Heart left ventricle (tissue), 16 donors: ENCODE measurements at regions not wholly inside any gene's neighbourhood (a gene's known extent, or its start where the extent isn't known, plus 50 kb on each side); places are given as distances from the start of the nearest gene placed in this dataset.

Experiments used
- ATAC-seq, 4 donors: fragments of 200-7000 bp; cut with Tn5 transposase; one replicate each; pipeline ENCODE4 v1.9.1; 2020 to 2022; ENCODE audit warnings: moderate library complexity in 4 of 4, mild to moderate bottlenecking in 3 of 4, moderate number of reproducible peaks in 1 of 4
- DNase-seq, 5 donors: peaks; one replicate each; pipeline ENCODE4 v3.0.0-alpha.2; 2020
- H3K27ac ChIP-seq, 12 donors: fragments of 200-600 bp; sonication (generic) in 4 of 12; one replicate each; pipeline versions ENCODE4 v1.5.0 to v1.8.0; 2016 to 2022; ENCODE audit warnings: mild to moderate bottlenecking in 2 of 12
- H3K27me3 ChIP-seq, 9 donors: fragments of 200-600 bp; sonication (generic) in 2 of 9; one replicate each; pipeline versions ENCODE4 v1.5.1 to v1.8.0; 2016 to 2022; ENCODE audit warnings: mild to moderate bottlenecking in 3 of 9
- H3K36me3 ChIP-seq, 9 donors: fragments of 200-600 bp; sonication (generic) in 2 of 9; one replicate each; pipeline versions ENCODE4 v1.5.0 to v1.8.0; 2018 to 2022; ENCODE audit warnings: mild to moderate bottlenecking in 2 of 9
- H3K4me1 ChIP-seq, 12 donors: fragments of 200-600 bp; sonication (generic) in 4 of 12; one replicate each; pipeline versions ENCODE4 v1.5.0 to v1.8.0; 2016 to 2022; ENCODE audit warnings: mild to moderate bottlenecking in 3 of 12
- H3K4me3 ChIP-seq, 12 donors: fragments of 200-600 bp; sonication (generic) in 4 of 12; one replicate each; pipeline versions ENCODE4 v1.5.0 to v1.8.0; 2017 to 2022; ENCODE audit warnings: mild to moderate bottlenecking in 9 of 12, moderate library complexity in 4 of 12
- H3K9me3 ChIP-seq, 12 donors: fragments of 200-600 bp; sonication (generic) in 4 of 12; one replicate each; pipeline versions ENCODE4 v1.5.0 to v1.8.0; 2016 to 2022; ENCODE audit warnings: mild to moderate bottlenecking in 1 of 12
- POLR2A ChIP-seq, 2 donors: fragments of 450-650 bp; IDR thresholded peaks; one replicate each; pipeline ENCODE4 v1.6.1; 2017; ENCODE audit warnings: antibody characterized with exemption in 2 of 2, mild to moderate bottlenecking in 2 of 2, moderate library complexity in 2 of 2
- WGBS, 4 donors: extraction: QIAGEN DNeasy Blood & Tissue Kit in 2 of 4; methylation state at CpG; one replicate each; pipeline versions ENCODE4 v1.1.5 to v1.1.7; 2013 to 2018; 5-methylcytosine and 5-hydroxymethylcytosine counted together
- intact Hi-C, 10 donors: fragments of 100-400 bp; cut with DNase I; formaldehyde crosslinking; loops; one replicate each; pipeline versions ENCODE4 v1.11.1 to v1.14.2; 2022
- TF ChIP-seq, protein P1 (sequence below), 12 donors: fragments of 200-600 bp; sonication (generic) in 4 of 12; IDR thresholded peaks; one replicate each; pipeline versions ENCODE4 v1.5.0 to v1.8.0; 2018 to 2022; ENCODE audit warnings: antibody characterized with exemption in 12 of 12, mild to moderate bottlenecking in 5 of 12
- donor health status: ischemic (EF 13 %, LVEDD 7.1; RV severe dilation, severe dysfunction).
- donor health status: healthy with polysubstance abuse.
- donor health status: DM: no; HTN: yes; CAD: no.
- donor health status: DM: no; HTN: no; CAD: no.
- donor health status: ischemic (EF 25% LVEDD 6.9; RV normal size, moderate dysfunction).
- donor health status: ischemic (EF 25% LVEDD 5.7; RV mildly dilated, moderate dysfunction).
- donor health status: healthy.
- donor health status: DM: yes; HTN: yes; CAD: no.
- donor health status: ischemic (EF 35%, LVEDD 5.7; RV mildly dilated, moderate dysfunction).
- donor health status: nonischemic (EF 11% LVEDD 7.7; RV severe dilation, severe dysfunction).
- donor health status: DM: yes; HTN: yes; CAD: no.
- donor health status: PGD.
- donor health status: ischemic (EF 29% LVEDD 5.4; RV normal size, mild dysfunction).
- donor health status: nonischemic (EF 23%, LVEDD 6.1; RV moderate dilation, normal function).

DNA sequence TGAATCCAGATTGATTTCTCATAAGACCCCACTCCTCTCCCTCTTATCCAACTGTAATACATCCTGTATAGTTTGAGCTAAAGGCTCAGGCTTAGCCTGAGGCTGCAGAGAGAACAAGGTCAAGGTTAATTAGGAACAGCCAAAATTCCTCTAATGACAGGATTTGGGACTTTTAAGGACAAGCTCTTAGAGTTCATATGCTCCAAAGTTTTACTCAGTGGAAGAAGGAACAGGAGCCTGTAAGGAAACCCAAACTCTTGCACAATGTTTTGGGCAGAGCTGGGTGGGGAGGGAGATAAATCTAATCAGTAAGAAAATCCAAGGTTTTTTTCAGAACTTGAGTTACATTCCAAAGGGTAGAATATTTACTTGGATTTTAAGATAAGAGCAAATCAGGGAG, 238.8 kb downstream of the QDPR start:
- Histone ChIP-seq H3K4me3 (no peak overlapping the region), H3K27ac (no peak overlapping the region), H3K27me3 (no peaks in the 10 kb centered on the region), H3K9me3 (no peaks in the 10 kb centered on the region), H3K36me3 (no peaks in the 10 kb centered on the region), H3K4me1 (peaks cover 0 to 29% (median 0%) of the 10 kb centered on the region in 12 donors)
- intact Hi-C loops, result no loop called here
- TF ChIP-seq, protein P1, sequence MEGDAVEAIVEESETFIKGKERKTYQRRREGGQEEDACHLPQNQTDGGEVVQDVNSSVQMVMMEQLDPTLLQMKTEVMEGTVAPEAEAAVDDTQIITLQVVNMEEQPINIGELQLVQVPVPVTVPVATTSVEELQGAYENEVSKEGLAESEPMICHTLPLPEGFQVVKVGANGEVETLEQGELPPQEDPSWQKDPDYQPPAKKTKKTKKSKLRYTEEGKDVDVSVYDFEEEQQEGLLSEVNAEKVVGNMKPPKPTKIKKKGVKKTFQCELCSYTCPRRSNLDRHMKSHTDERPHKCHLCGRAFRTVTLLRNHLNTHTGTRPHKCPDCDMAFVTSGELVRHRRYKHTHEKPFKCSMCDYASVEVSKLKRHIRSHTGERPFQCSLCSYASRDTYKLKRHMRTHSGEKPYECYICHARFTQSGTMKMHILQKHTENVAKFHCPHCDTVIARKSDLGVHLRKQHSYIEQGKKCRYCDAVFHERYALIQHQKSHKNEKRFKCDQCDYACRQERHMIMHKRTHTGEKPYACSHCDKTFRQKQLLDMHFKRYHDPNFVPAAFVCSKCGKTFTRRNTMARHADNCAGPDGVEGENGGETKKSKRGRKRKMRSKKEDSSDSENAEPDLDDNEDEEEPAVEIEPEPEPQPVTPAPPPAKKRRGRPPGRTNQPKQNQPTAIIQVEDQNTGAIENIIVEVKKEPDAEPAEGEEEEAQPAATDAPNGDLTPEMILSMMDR (IDR thresholded peaks at IDR 0.05), result no peak
- no peak for TF ChIP-seq POLR2A (IDR thresholded peaks at IDR 0.05)
- ATAC-seq, result no peak
- no peak for DNase-seq

DNA sequence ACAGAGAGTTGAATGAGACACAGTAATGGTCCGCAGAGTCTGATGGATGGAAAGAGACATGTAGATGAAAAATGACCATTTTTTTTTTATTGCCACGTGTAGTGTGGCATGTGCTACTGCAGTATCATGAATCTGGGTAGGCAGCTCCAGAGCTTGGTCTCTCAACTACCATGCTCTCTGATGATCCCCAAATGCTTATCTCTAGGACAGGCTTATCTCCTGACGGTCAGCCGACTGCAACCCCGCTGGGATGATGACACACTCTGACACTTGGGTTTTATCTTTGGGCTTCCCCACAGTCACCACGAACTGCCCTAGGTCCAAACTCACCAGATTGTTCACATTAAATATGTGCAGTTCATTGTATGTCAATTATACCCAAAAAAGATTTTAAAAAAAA, 239.7 kb downstream of the QDPR start:
- TF ChIP-seq POLR2A (IDR thresholded peaks at IDR 0.05), result no peak
- TF ChIP-seq, protein P1 (IDR thresholded peaks at IDR 0.05), result no peak
- ATAC-seq, result no peak
- Histone ChIP-seq H3K27ac (no peak overlapping the region), H3K4me3 (no peak overlapping the region), H3K4me1 (peaks cover 0 to 27% (median 0%) of the 10 kb centered on the region in 12 donors), H3K36me3 (no peaks in the 10 kb centered on the region), H3K27me3 (no peaks in the 10 kb centered on the region), H3K9me3 (no peaks in the 10 kb centered on the region)
- no peak for DNase-seq
- intact Hi-C loops, result no loop called here
- WGBS, 4 donors, result 50 to 59% (median 58%) methylated on average over 6 of the region's 6 CpGs

DNA sequence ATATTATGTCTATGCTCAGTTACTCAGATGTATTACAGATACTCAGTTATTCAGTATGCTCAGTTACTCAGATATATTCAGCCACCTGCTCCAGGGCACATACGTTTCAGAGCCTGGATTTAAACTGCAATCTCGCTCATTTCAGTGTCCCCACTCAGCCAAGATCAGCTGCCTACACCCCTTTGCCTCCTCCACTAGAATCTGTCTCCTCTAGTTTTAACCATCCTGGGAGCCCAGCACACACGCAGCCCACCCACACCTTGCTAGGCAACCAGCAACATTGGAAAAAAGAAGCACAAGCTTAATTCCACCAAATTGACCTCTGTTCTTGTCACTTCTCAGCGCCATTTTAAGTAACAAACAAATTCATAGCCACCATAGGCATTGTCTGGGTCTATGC, 246.2 kb downstream of the QDPR start:
- intact Hi-C loops, result no loop called here
- Histone ChIP-seq H3K9me3 (no peaks in the 10 kb centered on the region), H3K27ac (no peak overlapping the region), H3K4me1 (no peaks in the 10 kb centered on the region), H3K36me3 (no peaks in the 10 kb centered on the region), H3K4me3 (no peak overlapping the region), H3K27me3 (no peaks in the 10 kb centered on the region)
- DNase-seq, result no peak
- TF ChIP-seq, protein P1 (IDR thresholded peaks at IDR 0.05), result no peak
- TF ChIP-seq POLR2A (IDR thresholded peaks at IDR 0.05), result no peak
- no peak for ATAC-seq
- 93 to 96% (median 95%) methylated on average over 4 of the region's 4 CpGs for WGBS, 4 donors

DNA sequence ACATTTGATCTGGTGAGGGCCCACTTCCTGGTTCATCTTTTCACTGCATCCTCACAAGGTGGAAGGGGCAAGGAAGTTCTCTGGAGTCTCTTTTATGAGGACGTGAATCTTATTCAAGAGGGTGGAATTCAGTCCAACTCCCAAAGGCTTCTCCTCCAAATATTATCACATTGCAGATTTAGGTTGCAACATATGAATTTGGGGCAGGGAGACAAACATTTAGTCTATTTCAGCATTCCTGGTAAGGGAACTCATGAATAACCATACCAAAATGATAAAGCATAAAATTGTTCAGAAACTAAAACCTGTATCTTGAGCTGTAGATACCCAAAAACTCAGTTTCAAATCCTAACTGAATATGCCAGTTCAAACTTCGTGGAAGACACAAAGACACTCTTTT, 246.8 kb downstream of the QDPR start:
- 74 to 83% (median 75%) methylated on average over 2 of the region's 2 CpGs for WGBS, 4 donors
- Histone ChIP-seq H3K9me3 (no peaks in the 10 kb centered on the region), H3K27ac (no peak overlapping the region), H3K4me1 (no peaks in the 10 kb centered on the region), H3K36me3 (no peaks in the 10 kb centered on the region), H3K4me3 (no peak overlapping the region), H3K27me3 (no peaks in the 10 kb centered on the region)
- intact Hi-C loops, result no loop called here
- DNase-seq (no peak), ATAC-seq (no peak)
- TF ChIP-seq, protein P1 (IDR thresholded peaks at IDR 0.05), result no peak
- no peak for TF ChIP-seq POLR2A (IDR thresholded peaks at IDR 0.05)
